ENCODE measurements at regions not wholly inside any gene's neighbourhood (a gene's known extent, or its start where the extent isn't known, plus 50 kb on each side); places are given as distances from the start of the nearest gene placed in this dataset.

- Histone ChIP-seq H3K79me2 (ENCODE audit: control insufficient read depth, insufficient read depth, low read length) (no peaks in the 10 kb centered on the region), H4K20me1 (ENCODE audit: control insufficient read depth, extremely low read depth, insufficient read depth, low read length) (no peaks in the 10 kb centered on the region), H3K9me1 (ENCODE audit: control insufficient read depth, extremely low read depth, insufficient read depth, low read length) (no peaks in the 10 kb centered on the region), H3K9ac (ENCODE audit: control insufficient read depth, extremely low read depth, insufficient read depth, low read length) (no peak overlapping the region), H3K9me3 (ENCODE audit: control insufficient read depth, low read depth, low read length) (no peaks in the 10 kb centered on the region), H3K27me3 (ENCODE audit: control insufficient read depth, extremely low read depth, insufficient read depth, low read length) (no peaks in the 10 kb centered on the region), H2AFZ (ENCODE audit: control insufficient read depth, low read length) (no peak overlapping the region), H3K4me3 (ENCODE audit: control insufficient read depth in 2 of 3, extremely low read depth in 1 of 3, insufficient read depth in 2 of 3, low read depth in 1 of 3, low read length in 3 of 3) (no peak overlapping the region), H3K36me3 (ENCODE audit: control insufficient read depth in 2 of 2, extremely low read depth in 1 of 2, insufficient read depth in 2 of 2, low read length in 2 of 2) (no peaks in the 10 kb centered on the region), H3K4me2 (ENCODE audit: control insufficient read depth, extremely low read depth, insufficient read depth, low read depth, low read length) (no peak overlapping the region), H3K27ac (ENCODE audit: control insufficient read depth, insufficient read depth, low read length) (no peak overlapping the region), H3K4me1 (ENCODE audit: control insufficient read depth, extremely low read depth, insufficient read depth, low read length) (no peaks in the 10 kb centered on the region)
- DNase-seq (ENCODE audit: low read depth, low spot score) (no peak), FAIRE-seq (no peak)
- dilution Hi-C loops (cut with MboI; ENCODE audit: extremely low pct_ligation_motif_present, low sequenced_read_pairs): no loop called here
- TF ChIP-seq EZH2 (IDR thresholded peaks at IDR 0.05; ENCODE audit: low read length) (no peak), CTCF (optimal IDR thresholded peaks at IDR 0.05 in 1 of 3, IDR thresholded peaks at IDR 0.05 in 1 of 3, conservative IDR thresholded peaks at IDR 0.05 in 1 of 3; ENCODE audit: extremely low read depth in 1 of 3, insufficient read depth in 2 of 3, low read length in 3 of 3) (no peak)
Observed at GRCh38 chr9:32045513-32045912, 338.9 kb upstream of the ACO1 start.

DNA sequence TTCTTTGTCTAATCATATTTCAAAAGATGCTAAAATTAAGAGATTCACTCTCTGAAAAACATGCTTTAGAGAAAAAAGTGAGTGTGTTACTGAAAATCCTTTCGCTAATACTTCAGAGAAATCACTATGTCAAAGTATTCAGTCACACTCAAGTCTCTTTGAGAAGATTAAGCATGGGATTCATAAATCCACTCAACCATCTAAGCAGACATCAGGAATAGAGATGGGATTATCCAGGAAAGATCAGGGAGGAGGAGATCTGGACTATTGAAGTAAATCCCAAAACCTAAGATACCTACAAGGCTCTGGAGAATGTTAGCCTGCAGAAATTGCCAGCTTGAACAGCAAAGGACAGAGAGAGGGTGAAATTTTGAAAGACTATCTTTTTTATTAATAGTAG is 317.2 kb upstream of the ACO1 start:
- no peak overlapping the region for H3K27ac ChIP-seq (ENCODE audit: control insufficient read depth, insufficient read depth, low read length)
- no peak for TF ChIP-seq EZH2 (IDR thresholded peaks at IDR 0.05; ENCODE audit: low read length)
- no peak for FAIRE-seq

DNA sequence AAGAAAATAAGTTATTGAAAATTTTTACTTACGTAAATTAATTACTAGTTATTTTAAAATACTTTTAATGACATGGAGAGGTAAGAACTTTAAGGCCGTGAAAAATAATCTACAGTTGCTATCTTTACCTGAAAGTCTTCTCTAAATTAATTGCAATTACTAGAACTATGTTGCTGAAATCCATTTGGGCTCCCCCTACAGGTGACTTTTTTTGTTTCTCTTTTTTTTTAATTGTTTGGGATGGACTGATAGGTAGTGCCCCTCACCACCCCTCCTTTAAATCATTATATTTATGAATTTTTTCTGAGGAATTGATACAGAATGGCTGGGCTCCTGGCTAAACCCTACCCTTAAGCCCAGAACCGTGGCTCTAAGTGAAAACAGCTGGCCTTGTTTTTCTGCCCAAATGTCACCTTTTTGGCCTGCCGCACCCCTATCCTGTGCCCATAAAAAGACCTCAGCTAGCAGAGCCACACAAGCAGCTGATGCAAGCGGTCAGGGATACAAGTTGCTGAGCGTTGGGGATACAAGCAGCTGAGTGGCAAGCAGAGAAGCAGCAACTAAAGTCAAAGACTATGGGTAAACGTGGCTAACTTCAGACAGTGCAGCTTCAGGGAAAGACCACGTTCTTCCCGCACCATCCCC is 315.2 kb upstream of the ACO1 start:
- H3K4me1 ChIP-seq (ENCODE audit: control insufficient read depth, extremely low read depth, insufficient read depth, low read length): no peaks in the 10 kb centered on the region
- no peaks in the 10 kb centered on the region for H3K79me2 ChIP-seq (ENCODE audit: control insufficient read depth, insufficient read depth, low read length)
- H3K27ac ChIP-seq (ENCODE audit: control insufficient read depth, insufficient read depth, low read length): no peak overlapping the region
- no peak overlapping the region for H3K9ac ChIP-seq (ENCODE audit: control insufficient read depth, extremely low read depth, insufficient read depth, low read length)
- no peaks in the 10 kb centered on the region for H3K36me3 ChIP-seq (ENCODE audit: control insufficient read depth in 2 of 2, extremely low read depth in 1 of 2, insufficient read depth in 2 of 2, low read length in 2 of 2)
- H3K4me3 ChIP-seq (ENCODE audit: control insufficient read depth in 2 of 3, extremely low read depth in 1 of 3, insufficient read depth in 2 of 3, low read depth in 1 of 3, low read length in 3 of 3): no peak overlapping the region
- no peaks in the 10 kb centered on the region for H4K20me1 ChIP-seq (ENCODE audit: control insufficient read depth, extremely low read depth, insufficient read depth, low read length)
- H3K27me3 ChIP-seq (ENCODE audit: control insufficient read depth, extremely low read depth, insufficient read depth, low read length): no peaks in the 10 kb centered on the region
- H3K4me2 ChIP-seq (ENCODE audit: control insufficient read depth, extremely low read depth, insufficient read depth, low read depth, low read length): no peak overlapping the region
- no peaks in the 10 kb centered on the region for H3K9me1 ChIP-seq (ENCODE audit: control insufficient read depth, extremely low read depth, insufficient read depth, low read length)
- H3K9me3 ChIP-seq (ENCODE audit: control insufficient read depth, low read depth, low read length): no peaks in the 10 kb centered on the region
- no peak for FAIRE-seq
- no peak overlapping the region for H2AFZ ChIP-seq (ENCODE audit: control insufficient read depth, low read length)
- TF ChIP-seq EZH2 (IDR thresholded peaks at IDR 0.05; ENCODE audit: low read length): no peak
- TF ChIP-seq CTCF (optimal IDR thresholded peaks at IDR 0.05 in 1 of 3, IDR thresholded peaks at IDR 0.05 in 1 of 3, conservative IDR thresholded peaks at IDR 0.05 in 1 of 3; ENCODE audit: extremely low read depth in 1 of 3, insufficient read depth in 2 of 3, low read length in 3 of 3): no peak
- DNase-seq (ENCODE audit: low read depth, low spot score): no peak
- dilution Hi-C loops (cut with MboI; ENCODE audit: extremely low pct_ligation_motif_present, low sequenced_read_pairs): no loop called here

More for the DNA sequence above, 317.2 kb upstream of the ACO1 start:
- dilution Hi-C loops (cut with MboI; ENCODE audit: extremely low pct_ligation_motif_present, low sequenced_read_pairs): no loop called here
- Histone ChIP-seq H3K9me1 (ENCODE audit: control insufficient read depth, extremely low read depth, insufficient read depth, low read length) (no peaks in the 10 kb centered on the region), H3K36me3 (ENCODE audit: control insufficient read depth in 2 of 2, extremely low read depth in 1 of 2, insufficient read depth in 2 of 2, low read length in 2 of 2) (no peaks in the 10 kb centered on the region), H3K9me3 (ENCODE audit: control insufficient read depth, low read depth, low read length) (no peaks in the 10 kb centered on the region), H3K4me2 (ENCODE audit: control insufficient read depth, extremely low read depth, insufficient read depth, low read depth, low read length) (no peak overlapping the region), H3K27me3 (ENCODE audit: control insufficient read depth, extremely low read depth, insufficient read depth, low read length) (no peaks in the 10 kb centered on the region), H3K4me1 (ENCODE audit: control insufficient read depth, extremely low read depth, insufficient read depth, low read length) (no peaks in the 10 kb centered on the region), H3K79me2 (ENCODE audit: control insufficient read depth, insufficient read depth, low read length) (no peaks in the 10 kb centered on the region), H3K4me3 (ENCODE audit: control insufficient read depth in 2 of 3, extremely low read depth in 1 of 3, insufficient read depth in 2 of 3, low read depth in 1 of 3, low read length in 3 of 3) (no peak overlapping the region), H3K9ac (ENCODE audit: control insufficient read depth, extremely low read depth, insufficient read depth, low read length) (no peak overlapping the region), H4K20me1 (ENCODE audit: control insufficient read depth, extremely low read depth, insufficient read depth, low read length) (no peaks in the 10 kb centered on the region), H2AFZ (ENCODE audit: control insufficient read depth, low read length) (no peak overlapping the region)
- DNase-seq (ENCODE audit: low read depth, low spot score): no peak

Data from keratinocyte (primary cell).